ENCODE measurements at regions not wholly inside any gene's neighbourhood (a gene's known extent, or its start where the extent isn't known, plus 50 kb on each side); places are given as distances from the start of the nearest gene placed in this dataset.

- no peak for DNase-seq (ENCODE audit: low spot score)
- Mint-ChIP-seq H3K27ac (ENCODE audit: unreplicated experiment) (no peak overlapping the region), H3K4me3 (ENCODE audit: unreplicated experiment) (no peak overlapping the region), H3K4me1 (ENCODE audit: low read depth) (no peaks in the 10 kb centered on the region), H3K27me3 (ENCODE audit: low read depth) (peaks cover 8% of the 10 kb centered on the region), H3K36me3 (ENCODE audit: low read depth) (no peaks in the 10 kb centered on the region), H3K9me3 (ENCODE audit: low read depth) (peaks cover 3% of the 10 kb centered on the region)
- TF ChIP-seq CTCF (IDR thresholded peaks at IDR 0.05) = no peak
Measured at GRCh38 chr9:102875687-102876086, 119.4 kb upstream of the CYLC2 start.

- H3K9me3 Mint-ChIP-seq (ENCODE audit: low read depth) = peaks cover 4% of the 10 kb centered on the region
- DNase-seq (ENCODE audit: low spot score) = no peak
- H3K27me3 Mint-ChIP-seq (ENCODE audit: low read depth) = peaks cover 20% of the 10 kb centered on the region
- H3K4me3 Mint-ChIP-seq (ENCODE audit: unreplicated experiment) = no peak overlapping the region
- no peaks in the 10 kb centered on the region for H3K4me1 Mint-ChIP-seq (ENCODE audit: low read depth)
- no peak overlapping the region for H3K27ac Mint-ChIP-seq (ENCODE audit: unreplicated experiment)
- TF ChIP-seq CTCF (IDR thresholded peaks at IDR 0.05) = no peak
- no peaks in the 10 kb centered on the region for H3K36me3 Mint-ChIP-seq (ENCODE audit: low read depth)
Measured at GRCh38 chr9:102867488-102867887, 127.6 kb upstream of the CYLC2 start.

- Mint-ChIP-seq H3K9me3 (ENCODE audit: low read depth) (peaks cover 4% of the 10 kb centered on the region), H3K27ac (ENCODE audit: unreplicated experiment) (no peak overlapping the region), H3K4me1 (ENCODE audit: low read depth) (no peaks in the 10 kb centered on the region), H3K36me3 (ENCODE audit: low read depth) (no peaks in the 10 kb centered on the region), H3K4me3 (ENCODE audit: unreplicated experiment) (no peak overlapping the region), H3K27me3 (ENCODE audit: low read depth) (peaks cover 15% of the 10 kb centered on the region)
- DNase-seq (ENCODE audit: low spot score) = no peak
- no peak for TF ChIP-seq CTCF (IDR thresholded peaks at IDR 0.05)
Measured at GRCh38 chr9:102862478-102862877, 132.7 kb upstream of the CYLC2 start.

GRCh38 chr9:102855641-102856040 lies 139.5 kb upstream of the CYLC2 start:
- DNase-seq (ENCODE audit: low spot score) = no peak

GRCh38 chr9:102845827-102846371 lies 149.2 kb upstream of the CYLC2 start:
- no peaks in the 10 kb centered on the region for H3K27me3 Mint-ChIP-seq (ENCODE audit: low read depth)
- no peak for DNase-seq (ENCODE audit: low spot score)
- H3K4me1 Mint-ChIP-seq (ENCODE audit: low read depth) = no peaks in the 10 kb centered on the region
- no peak overlapping the region for H3K4me3 Mint-ChIP-seq (ENCODE audit: unreplicated experiment)
- H3K27ac Mint-ChIP-seq (ENCODE audit: unreplicated experiment) = no peak overlapping the region
- H3K9me3 Mint-ChIP-seq (ENCODE audit: low read depth) = peaks cover 5% of the 10 kb centered on the region
- TF ChIP-seq CTCF (IDR thresholded peaks at IDR 0.05) = no peak
- no peaks in the 10 kb centered on the region for H3K36me3 Mint-ChIP-seq (ENCODE audit: low read depth)

More at GRCh38 chr9:102855641-102856040, 139.5 kb upstream of the CYLC2 start:
- H3K27ac Mint-ChIP-seq (ENCODE audit: unreplicated experiment) = no peak overlapping the region
- TF ChIP-seq CTCF (IDR thresholded peaks at IDR 0.05) = no peak
- no peaks in the 10 kb centered on the region for H3K4me1 Mint-ChIP-seq (ENCODE audit: low read depth)
- H3K9me3 Mint-ChIP-seq (ENCODE audit: low read depth) = peaks cover 7% of the 10 kb centered on the region
- no peaks in the 10 kb centered on the region for H3K36me3 Mint-ChIP-seq (ENCODE audit: low read depth)
- no peak overlapping the region for H3K4me3 Mint-ChIP-seq (ENCODE audit: unreplicated experiment)
- peaks cover 9% of the 10 kb centered on the region for H3K27me3 Mint-ChIP-seq (ENCODE audit: low read depth)

Measured in chondrocyte (in vitro differentiated cells).